IMR-90 (cell line): ENCODE measurements at regions not wholly inside any gene's neighbourhood (a gene's known extent, or its start where the extent isn't known, plus 50 kb on each side); places are given as distances from the start of the nearest gene placed in this dataset.

Experiments used
- ATAC-seq: fragments of 200-7000 bp; cut with Tn5 transposase; 2 replicates; pipeline ENCODE4 v1.9.1; 2020; ENCODE audit warnings: low read depth, mild to moderate bottlenecking, moderate library complexity
- BruUV-seq: library from RNA; stranded (reverse); fragments of 400-500 nt; replicated peaks from 2 replicates; lab custom pipeline; 2021; lab: Mats Ljungman, UMichigan
- CTCF ChIA-PET: fragments of 300-600 bp; formaldehyde crosslinking; extraction: SDS; loops from one replicate; lab custom pipeline; 2021; ENCODE audit warnings: antibody characterized with exemption; lab: Yijun Ruan, JAX
- POLR2A ChIA-PET: fragments of 300-600 bp; sonication (Branson Sonifier 250); formaldehyde crosslinking; loops from one replicate; lab custom pipeline; 2022; ENCODE audit warnings: antibody characterized with exemption; ENCODE audit not compliant: unreplicated experiment; lab: Charles Lee
- DNase-seq: peaks from one replicate; pipeline ENCODE4 v3.0.0; 2013
- H2AFZ ChIP-seq: replicated peaks from 2 replicates; pipeline ENCODE3; 2013; ENCODE audit warnings: low read length, mild to moderate bottlenecking; ENCODE audit not compliant: poor library complexity
- H2AK5ac ChIP-seq: 2 replicates; pipeline ENCODE4 v1.6.1; 2013; ENCODE audit warnings: low read depth, low read length, inconsistent platforms
- H2AK9ac ChIP-seq: replicated peaks from 2 replicates; pipeline ENCODE3; 2013; ENCODE audit warnings: mild to moderate bottlenecking, low read depth, low read length, moderate library complexity; ENCODE audit not compliant: poor library complexity
- H2BK120ac ChIP-seq: 2 replicates; pipeline ENCODE4 v1.6.1; 2013; ENCODE audit warnings: low read depth, low read length, inconsistent platforms
- H2BK15ac ChIP-seq: 3 replicates; pipeline ENCODE4 v1.6.1; 2013; ENCODE audit warnings: low read depth, low read length, inconsistent platforms
- H2BK20ac ChIP-seq: 2 replicates; pipeline ENCODE4 v1.6.1; 2013; ENCODE audit warnings: low read depth, mild to moderate bottlenecking, inconsistent platforms, low read length, moderate library complexity
- H2BK5ac ChIP-seq: 2 replicates; pipeline ENCODE4 v1.6.1; 2013; ENCODE audit warnings: mild to moderate bottlenecking, low read depth, low read length, inconsistent platforms; ENCODE audit not compliant: poor library complexity, severe bottlenecking
- H3K14ac ChIP-seq: replicated peaks from 2 replicates; pipeline ENCODE4 v1.6.1; 2013; ENCODE audit warnings: low read depth, low read length, inconsistent platforms
- H3K18ac ChIP-seq: 2 replicates; pipeline ENCODE4 v1.6.1; 2013; ENCODE audit warnings: low read depth, low read length, control low read depth
- H3K23ac ChIP-seq: 2 replicates; pipeline ENCODE4 v1.6.1; 2013; ENCODE audit warnings: low read depth, low read length, inconsistent platforms
- H3K27ac ChIP-seq: 2 replicates; pipeline ENCODE4 v1.5.1; 2013; ENCODE audit warnings: mild to moderate bottlenecking, control low read depth, low read length; ENCODE audit not compliant: insufficient read depth
- H3K27me3 ChIP-seq: 2 replicates; pipeline ENCODE4 v1.6.1; 2013; ENCODE audit warnings: low read length; ENCODE audit not compliant: control insufficient read depth, insufficient read depth
- H3K36me3 ChIP-seq: 2 replicates; pipeline ENCODE4 v1.6.1; 2013; ENCODE audit warnings: low read length, mixed read lengths; ENCODE audit not compliant: control insufficient read depth, insufficient read depth
- H3K4ac ChIP-seq: 2 replicates; pipeline ENCODE4 v1.6.1; 2013; ENCODE audit warnings: low read depth, low read length, inconsistent platforms
- H3K4me1 ChIP-seq: 2 replicates; pipeline ENCODE4 v1.6.1; 2013; ENCODE audit warnings: low read length, mixed read lengths; ENCODE audit not compliant: control insufficient read depth, insufficient read depth
- H3K4me2 ChIP-seq: 2 replicates; pipeline ENCODE4 v1.6.1; 2013; ENCODE audit warnings: low read depth, mild to moderate bottlenecking, control low read depth, low read length, moderate library complexity
- H3K4me3 ChIP-seq: 2 replicates; pipeline ENCODE4 v1.5.1; 2013; ENCODE audit warnings: low read depth, mild to moderate bottlenecking, control low read depth, low read length, moderate library complexity; ENCODE audit not compliant: insufficient read depth
- H3K56ac ChIP-seq: 2 replicates; pipeline ENCODE4 v1.6.1; 2013; ENCODE audit warnings: low read length, inconsistent platforms; ENCODE audit not compliant: insufficient read depth; ENCODE audit errors: extremely low read depth
- H3K79me1 ChIP-seq, 2 experiments: 2 replicates each; pipeline ENCODE4 v1.6.1; 2013; ENCODE audit warnings: low read length in 2 of 2, inconsistent platforms in 1 of 2, low read depth in 1 of 2
- H3K9ac ChIP-seq: 2 replicates; pipeline ENCODE4 v1.6.1; 2013; ENCODE audit warnings: low read depth, low read length, control low read depth
- H3K9me1 ChIP-seq: 2 replicates; pipeline ENCODE4 v1.6.1; 2013; ENCODE audit warnings: low read length, inconsistent platforms; ENCODE audit not compliant: insufficient read depth
- H3K9me3 ChIP-seq: 2 replicates; pipeline ENCODE4 v1.6.1; 2013; ENCODE audit warnings: low read length; ENCODE audit not compliant: control insufficient read depth, insufficient read depth
- H4K20me1 ChIP-seq: 2 replicates; pipeline ENCODE4 v1.6.1; 2013; ENCODE audit warnings: low read length, inconsistent platforms; ENCODE audit not compliant: insufficient read depth
- H4K5ac ChIP-seq: 2 replicates; pipeline ENCODE4 v1.6.1; 2013; ENCODE audit warnings: mild to moderate bottlenecking, low read depth, low read length, control low read depth
- H4K8ac ChIP-seq, 2 experiments: 2 replicates each; pipeline ENCODE4 v1.6.1; 2013; ENCODE audit warnings: low read depth in 2 of 2, low read length in 2 of 2, control low read depth in 1 of 2, inconsistent platforms in 1 of 2
- H4K91ac ChIP-seq: 2 replicates; pipeline ENCODE4 v1.6.1; 2013; ENCODE audit warnings: low read depth, low read length, inconsistent platforms; ENCODE audit not compliant: insufficient read depth
- BHLHE40 ChIP-seq: fragments of 150-350 bp; IDR thresholded peaks from 2 replicates; pipeline ENCODE4 v1.6.1; 2016; ENCODE audit warnings: mild to moderate bottlenecking, low read depth, low read length
- CEBPB ChIP-seq: IDR thresholded peaks from 2 replicates; pipeline ENCODE4 v1.6.1; 2012; ENCODE audit warnings: low read depth, low read length, improper control_type of control experiment
- CHD1 ChIP-seq: IDR thresholded peaks from 2 replicates; pipeline ENCODE4 v1.6.1; 2012; ENCODE audit warnings: low read depth, low read length, improper control_type of control experiment
- FOS ChIP-seq: fragments of 150-350 bp; IDR thresholded peaks from 2 replicates; pipeline ENCODE4 v1.6.1; 2016; ENCODE audit warnings: low read depth, low read length
- MAFK ChIP-seq: IDR thresholded peaks from 2 replicates; pipeline ENCODE4 v1.6.1; 2012; ENCODE audit warnings: low read depth, low read length, improper control_type of control experiment
- MAZ ChIP-seq: IDR thresholded peaks from 2 replicates; pipeline ENCODE4 v1.6.1; 2012; ENCODE audit warnings: low read depth, mild to moderate bottlenecking, low read length, improper control_type of control experiment, moderate library complexity, borderline replicate concordance
- MXI1 ChIP-seq: IDR thresholded peaks from 2 replicates; pipeline ENCODE4 v1.6.1; 2012; ENCODE audit warnings: low read depth, mild to moderate bottlenecking, low read length, moderate library complexity, borderline replicate concordance
- NFE2L2 ChIP-seq: fragments of 150-350 bp; IDR thresholded peaks from 2 replicates; pipeline ENCODE4 v1.6.1; 2016; ENCODE audit warnings: low read depth, mild to moderate bottlenecking, low read length
- POLR2A ChIP-seq: IDR thresholded peaks from 2 replicates; pipeline ENCODE4 v1.6.1; 2012; ENCODE audit warnings: mild to moderate bottlenecking, low read depth, low read length
- RAD21 ChIP-seq: IDR thresholded peaks from 2 replicates; pipeline ENCODE4 v1.6.1; 2012; ENCODE audit warnings: low read length, improper control_type of control experiment
- RCOR1 ChIP-seq: IDR thresholded peaks from 2 replicates; pipeline ENCODE4 v1.6.1; 2012; ENCODE audit warnings: mild to moderate bottlenecking, low read length, improper control_type of control experiment; ENCODE audit not compliant: insufficient replicate concordance
- RFX5 ChIP-seq: IDR thresholded peaks from 2 replicates; pipeline ENCODE4 v1.8.0; 2012; ENCODE audit warnings: low read depth, mild to moderate bottlenecking, low read length, moderate library complexity
- SMC3 ChIP-seq: fragments of 150-350 bp; IDR thresholded peaks from 2 replicates; pipeline ENCODE4 v1.6.1; 2016; ENCODE audit warnings: low read depth, mild to moderate bottlenecking, antibody characterized with exemption, low read length, moderate library complexity
- WGBS, 2 experiments: methylation state at CpG; one replicate each; pipeline versions ENCODE4 v1.1.5 to v1.1.7; 2013; ENCODE audit warnings: missing lambda C conversion rate in 2 of 2; ENCODE audit not compliant: insufficient read length in 1 of 2; ENCODE audit errors: extremely low coverage in 2 of 2; 5-methylcytosine and 5-hydroxymethylcytosine counted together
- dilution Hi-C: fragments of 300-500 bp; cut with HindIII; formaldehyde crosslinking; loops from one replicate; pipeline ENCODE4 v1.14.3; 2018; ENCODE audit warnings: low sequenced_read_pairs; ENCODE audit not compliant: unreplicated experiment
- in situ Hi-C: fragments of 300-500 bp; cut with MboI; formaldehyde crosslinking; loops from 3 replicates; pipeline ENCODE4 v1.14.3; 2019; ENCODE audit warnings: low sequenced_read_pairs, inconsistent platforms, mixed read lengths
- intact Hi-C: fragments of 100-400 bp; cut with micrococcal nuclease; formaldehyde crosslinking; loops from 2 replicates; pipeline ENCODE4 v1.10.0; 2022
- TF ChIP-seq, protein P1 (sequence below): fragments of 150-350 bp; IDR thresholded peaks from 2 replicates; pipeline ENCODE4 v1.6.1; 2017; ENCODE audit warnings: mild to moderate bottlenecking, antibody characterized with exemption, low read length, low read depth
- TF ChIP-seq, protein P2 (sequence below): fragments of 150-350 bp; IDR thresholded peaks from 2 replicates; pipeline ENCODE4 v1.6.1; 2016; ENCODE audit warnings: low read depth, mild to moderate bottlenecking, low read length, moderate library complexity, borderline replicate concordance
- TF ChIP-seq, protein P3 (sequence below): conservative IDR thresholded peaks from 2 replicates; pipeline ENCODE4 v1.5.1; 2012; ENCODE audit warnings: mild to moderate bottlenecking, low read depth, low read length, improper control_type of control experiment

DNA sequence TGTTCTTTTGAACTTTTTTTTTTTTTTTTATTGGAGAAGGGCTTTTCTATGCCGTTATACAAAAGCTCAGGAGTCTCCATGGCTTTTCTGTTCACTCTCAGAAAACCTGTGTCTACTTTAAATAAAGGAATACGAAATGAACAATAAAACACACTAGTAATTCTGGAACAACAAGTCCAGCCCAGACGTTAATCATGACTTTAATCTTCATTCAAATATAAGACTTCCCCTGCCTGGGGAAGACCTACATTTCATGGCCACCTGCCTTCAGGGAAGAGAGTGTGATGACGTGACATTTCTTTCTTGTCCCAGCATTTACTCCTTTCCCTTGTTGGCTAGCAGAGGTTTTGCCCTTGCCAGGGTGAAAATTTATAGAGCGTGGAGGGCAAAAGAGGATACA lies 564.5 kb downstream of the PDCD6IP start:
- Histone ChIP-seq H3K4me3 (no peak overlapping the region), H3K4me1 (no peaks in the 10 kb centered on the region), H3K4me2 (no peak overlapping the region), H3K14ac (no peak overlapping the region), H3K79me1 (no peaks in the 10 kb centered on the region), H3K18ac (no peak overlapping the region), H4K8ac (no peak overlapping the region), H3K4ac (no peak overlapping the region), H4K91ac (no peak overlapping the region), H3K36me3 (no peaks in the 10 kb centered on the region), H2AFZ (no peak overlapping the region), H4K5ac (no peak overlapping the region), H3K9me1 (no peaks in the 10 kb centered on the region), H4K20me1 (no peaks in the 10 kb centered on the region), H2BK5ac (no peak overlapping the region), H3K9me3 (peaks cover 7% of the 10 kb centered on the region), H3K27ac (no peak overlapping the region), H2BK120ac (no peak overlapping the region), H3K23ac (no peak overlapping the region), H2AK9ac (no peak overlapping the region), H2AK5ac (no peak overlapping the region), H3K9ac (no peak overlapping the region), H3K56ac (no peak overlapping the region), H3K27me3 (no peaks in the 10 kb centered on the region), H2BK15ac (no peak overlapping the region), H2BK20ac (no peak overlapping the region)
- POLR2A ChIA-PET, result no interaction called here
- no CpG with 5 or more reads among the region's 5 CpGs for WGBS, 2 experiments
- dilution Hi-C loops (no loop called here), in situ Hi-C loops (no loop called here), intact Hi-C loops (no loop called here)
- no TSS peak for BruUV-seq
- no peak for DNase-seq
- TF ChIP-seq RAD21, result no peak
- no peak for TF ChIP-seq SMC3
- no peak for TF ChIP-seq FOS
- TF ChIP-seq, protein P1, sequence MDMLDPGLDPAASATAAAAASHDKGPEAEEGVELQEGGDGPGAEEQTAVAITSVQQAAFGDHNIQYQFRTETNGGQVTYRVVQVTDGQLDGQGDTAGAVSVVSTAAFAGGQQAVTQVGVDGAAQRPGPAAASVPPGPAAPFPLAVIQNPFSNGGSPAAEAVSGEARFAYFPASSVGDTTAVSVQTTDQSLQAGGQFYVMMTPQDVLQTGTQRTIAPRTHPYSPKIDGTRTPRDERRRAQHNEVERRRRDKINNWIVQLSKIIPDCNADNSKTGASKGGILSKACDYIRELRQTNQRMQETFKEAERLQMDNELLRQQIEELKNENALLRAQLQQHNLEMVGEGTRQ, result no peak
- no peak for TF ChIP-seq RFX5
- TF ChIP-seq BHLHE40, result no peak
- TF ChIP-seq, protein P2, sequence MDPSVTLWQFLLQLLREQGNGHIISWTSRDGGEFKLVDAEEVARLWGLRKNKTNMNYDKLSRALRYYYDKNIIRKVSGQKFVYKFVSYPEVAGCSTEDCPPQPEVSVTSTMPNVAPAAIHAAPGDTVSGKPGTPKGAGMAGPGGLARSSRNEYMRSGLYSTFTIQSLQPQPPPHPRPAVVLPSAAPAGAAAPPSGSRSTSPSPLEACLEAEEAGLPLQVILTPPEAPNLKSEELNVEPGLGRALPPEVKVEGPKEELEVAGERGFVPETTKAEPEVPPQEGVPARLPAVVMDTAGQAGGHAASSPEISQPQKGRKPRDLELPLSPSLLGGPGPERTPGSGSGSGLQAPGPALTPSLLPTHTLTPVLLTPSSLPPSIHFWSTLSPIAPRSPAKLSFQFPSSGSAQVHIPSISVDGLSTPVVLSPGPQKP, result no peak
- TF ChIP-seq RCOR1, result no peak
- TF ChIP-seq CHD1, result no peak
- TF ChIP-seq, protein P3, sequence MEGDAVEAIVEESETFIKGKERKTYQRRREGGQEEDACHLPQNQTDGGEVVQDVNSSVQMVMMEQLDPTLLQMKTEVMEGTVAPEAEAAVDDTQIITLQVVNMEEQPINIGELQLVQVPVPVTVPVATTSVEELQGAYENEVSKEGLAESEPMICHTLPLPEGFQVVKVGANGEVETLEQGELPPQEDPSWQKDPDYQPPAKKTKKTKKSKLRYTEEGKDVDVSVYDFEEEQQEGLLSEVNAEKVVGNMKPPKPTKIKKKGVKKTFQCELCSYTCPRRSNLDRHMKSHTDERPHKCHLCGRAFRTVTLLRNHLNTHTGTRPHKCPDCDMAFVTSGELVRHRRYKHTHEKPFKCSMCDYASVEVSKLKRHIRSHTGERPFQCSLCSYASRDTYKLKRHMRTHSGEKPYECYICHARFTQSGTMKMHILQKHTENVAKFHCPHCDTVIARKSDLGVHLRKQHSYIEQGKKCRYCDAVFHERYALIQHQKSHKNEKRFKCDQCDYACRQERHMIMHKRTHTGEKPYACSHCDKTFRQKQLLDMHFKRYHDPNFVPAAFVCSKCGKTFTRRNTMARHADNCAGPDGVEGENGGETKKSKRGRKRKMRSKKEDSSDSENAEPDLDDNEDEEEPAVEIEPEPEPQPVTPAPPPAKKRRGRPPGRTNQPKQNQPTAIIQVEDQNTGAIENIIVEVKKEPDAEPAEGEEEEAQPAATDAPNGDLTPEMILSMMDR, result no peak
- no peak for TF ChIP-seq CEBPB
- TF ChIP-seq MAFK, result no peak
- TF ChIP-seq MXI1, result no peak
- no peak for TF ChIP-seq MAZ
- TF ChIP-seq POLR2A, result no peak
- no peak for TF ChIP-seq NFE2L2
- ATAC-seq, result no peak
- CTCF ChIA-PET, result no interaction called here
